CD8-positive, alpha-beta memory T cell (primary cell): ENCODE measurements at regions not wholly inside any gene's neighbourhood (a gene's known extent, or its start where the extent isn't known, plus 50 kb on each side); places are given as distances from the start of the nearest gene placed in this dataset.

Experiments
- CTCF ChIA-PET: fragments of 350-600 bp; sonication (Branson Sonifier 250); formaldehyde crosslinking; loops from one replicate; lab custom pipeline; 2021; ENCODE audit warnings: antibody characterized with exemption; lab: Charles Lee
- POLR2A ChIA-PET: fragments of 350-600 bp; sonication (Branson Sonifier 250); formaldehyde crosslinking; loops from one replicate; lab custom pipeline; 2021; ENCODE audit warnings: antibody characterized with exemption; lab: Charles Lee
- DNase-seq, 5 donors: peaks; one replicate each; pipeline versions ENCODE4 v3.0.0 to v3.0.0-alpha.2; 2020 to 2022; ENCODE audit warnings: mixed read lengths in 1 of 5
- H3K27ac ChIP-seq: one replicate; pipeline ENCODE4 v1.7.0; 2013; ENCODE audit warnings: low read depth, mild to moderate bottlenecking, low read length, moderate library complexity
- H3K27me3 ChIP-seq: 2 replicates; pipeline ENCODE4 v1.7.0; 2013; ENCODE audit warnings: low read length, mild to moderate bottlenecking; ENCODE audit not compliant: insufficient read depth, poor library complexity, severe bottlenecking
- H3K36me3 ChIP-seq: 2 replicates; pipeline ENCODE4 v1.7.0; 2013; ENCODE audit warnings: mild to moderate bottlenecking, low read length, moderate library complexity; ENCODE audit not compliant: insufficient read depth
- H3K4me1 ChIP-seq: 2 replicates; pipeline ENCODE4 v1.7.0; 2013; ENCODE audit warnings: mild to moderate bottlenecking, low read length, moderate library complexity; ENCODE audit not compliant: insufficient read depth
- H3K4me3 ChIP-seq: 2 replicates; pipeline ENCODE4 v1.7.0; 2013; ENCODE audit warnings: mild to moderate bottlenecking, low read length
- H3K9me3 ChIP-seq: 2 replicates; pipeline ENCODE4 v1.7.0; 2013; ENCODE audit warnings: mild to moderate bottlenecking, low read length
- H3K27ac Mint-ChIP-seq, 8 donors: one replicate each; pipeline ENCODE4 v1.8.0; 2020 to 2021; ENCODE audit warnings: mixed read lengths in 8 of 8, mild to moderate bottlenecking in 6 of 8, inconsistent platforms in 3 of 8, moderate library complexity in 3 of 8
- H3K27me3 Mint-ChIP-seq, 2 donors: one replicate each; pipeline ENCODE4 v1.8.0; 2020 to 2021; ENCODE audit warnings: mixed read lengths in 2 of 2, mild to moderate bottlenecking in 1 of 2, moderate library complexity in 1 of 2
- H3K36me3 Mint-ChIP-seq, 3 donors: one replicate each; pipeline ENCODE4 v1.8.0; 2020 to 2021; ENCODE audit warnings: mixed read lengths in 3 of 3, inconsistent platforms in 1 of 3, mild to moderate bottlenecking in 1 of 3
- H3K4me1 Mint-ChIP-seq, 3 donors: one replicate each; pipeline ENCODE4 v1.8.0; 2020 to 2021; ENCODE audit warnings: mixed read lengths in 3 of 3, inconsistent platforms in 1 of 3, mild to moderate bottlenecking in 1 of 3
- H3K4me3 Mint-ChIP-seq, 7 donors: one replicate each; pipeline ENCODE4 v1.8.0; 2020 to 2021; ENCODE audit warnings: mixed read lengths in 7 of 7, mild to moderate bottlenecking in 6 of 7, moderate library complexity in 4 of 7, inconsistent platforms in 2 of 7
- H3K9me3 Mint-ChIP-seq, 5 donors: one replicate each; pipeline ENCODE4 v1.8.0; 2020 to 2022; ENCODE audit warnings: mixed read lengths in 5 of 5, mild to moderate bottlenecking in 3 of 5, moderate library complexity in 2 of 5, inconsistent platforms in 1 of 5

DNA sequence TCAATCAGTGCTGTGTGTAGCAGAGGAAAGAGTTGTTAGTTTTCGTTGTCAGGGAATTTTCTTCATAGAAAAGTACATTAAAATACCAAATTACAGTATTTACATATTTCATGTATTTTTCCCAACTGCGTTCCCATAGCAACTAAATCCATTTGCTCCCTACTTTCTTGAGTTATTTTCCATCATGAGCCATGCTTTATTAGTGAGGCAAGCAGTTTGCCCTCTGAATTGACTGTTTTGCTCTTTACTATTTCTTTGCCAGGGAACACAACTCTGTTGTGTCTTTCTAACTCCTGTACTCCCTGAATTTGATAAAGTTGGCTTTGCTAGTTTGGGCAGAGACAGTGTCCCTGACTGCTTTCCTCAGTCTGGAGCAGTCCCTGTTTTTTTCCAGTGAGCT lies 276.2 kb upstream of the SLC30A5 start:
- Histone ChIP-seq H3K4me1 (no peaks in the 10 kb centered on the region), H3K4me3 (no peak overlapping the region), H3K9me3 (no peaks in the 10 kb centered on the region), H3K27ac (no peak overlapping the region), H3K36me3 (no peaks in the 10 kb centered on the region), H3K27me3 (no peaks in the 10 kb centered on the region)
- H3K27ac Mint-ChIP-seq = no peak overlapping the region
- H3K4me1 Mint-ChIP-seq = no peaks in the 10 kb centered on the region
- peaks cover 4 to 30% of the 10 kb centered on the region in 2 donors for H3K27me3 Mint-ChIP-seq
- DNase-seq = no peak
- CTCF ChIA-PET = no interaction called here
- H3K36me3 Mint-ChIP-seq = no peaks in the 10 kb centered on the region
- H3K4me3 Mint-ChIP-seq = no peak overlapping the region
- peaks cover 0 to 1% (median 0%) of the 10 kb centered on the region in 5 donors for H3K9me3 Mint-ChIP-seq
- POLR2A ChIA-PET = no interaction called here

DNA sequence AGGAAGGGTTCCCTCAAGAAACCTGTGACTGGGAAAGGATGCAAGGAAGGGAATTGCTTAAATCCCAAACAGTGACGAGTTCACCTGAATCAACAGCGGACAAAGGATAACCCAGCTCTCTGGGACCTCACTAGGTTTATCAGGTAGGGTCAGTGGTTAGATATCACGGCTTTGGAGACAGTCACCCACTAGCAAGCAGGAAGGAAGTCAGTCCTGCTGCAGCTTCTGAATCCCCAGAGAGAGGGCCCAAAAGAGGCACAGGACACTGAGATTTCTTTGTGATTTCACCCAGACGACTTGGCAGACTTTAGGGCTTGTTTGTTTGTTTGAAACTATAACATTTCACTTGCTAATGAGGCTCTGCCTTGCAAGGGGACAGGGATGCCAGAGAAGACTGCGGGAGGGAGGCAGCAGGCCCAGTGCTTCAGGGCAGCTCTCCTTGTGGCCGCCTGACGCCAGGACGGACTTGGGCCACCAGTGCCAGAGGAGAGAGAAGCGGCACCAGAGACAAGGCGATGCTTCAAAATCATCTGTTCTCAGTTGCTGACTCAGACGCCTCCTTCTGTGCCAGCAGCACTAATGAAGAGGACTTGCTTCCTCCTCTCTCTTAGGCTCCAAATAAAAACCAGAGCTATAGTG lies 275.6 kb upstream of the SLC30A5 start:
- Histone ChIP-seq H3K4me3 (no peak overlapping the region), H3K9me3 (no peaks in the 10 kb centered on the region), H3K4me1 (no peaks in the 10 kb centered on the region), H3K27ac (no peak overlapping the region), H3K27me3 (no peaks in the 10 kb centered on the region), H3K36me3 (no peaks in the 10 kb centered on the region)
- Mint-ChIP-seq H3K27ac (no peak overlapping the region), H3K4me1 (no peaks in the 10 kb centered on the region), H3K27me3 (peaks cover 4 to 35% of the 10 kb centered on the region in 2 donors), H3K9me3 (peaks cover 0 to 1% (median 0%) of the 10 kb centered on the region in 5 donors), H3K4me3 (no peak overlapping the region), H3K36me3 (no peaks in the 10 kb centered on the region)
- ChIA-PET CTCF (no interaction called here), POLR2A (no interaction called here)
- DNase-seq = no peak

DNA sequence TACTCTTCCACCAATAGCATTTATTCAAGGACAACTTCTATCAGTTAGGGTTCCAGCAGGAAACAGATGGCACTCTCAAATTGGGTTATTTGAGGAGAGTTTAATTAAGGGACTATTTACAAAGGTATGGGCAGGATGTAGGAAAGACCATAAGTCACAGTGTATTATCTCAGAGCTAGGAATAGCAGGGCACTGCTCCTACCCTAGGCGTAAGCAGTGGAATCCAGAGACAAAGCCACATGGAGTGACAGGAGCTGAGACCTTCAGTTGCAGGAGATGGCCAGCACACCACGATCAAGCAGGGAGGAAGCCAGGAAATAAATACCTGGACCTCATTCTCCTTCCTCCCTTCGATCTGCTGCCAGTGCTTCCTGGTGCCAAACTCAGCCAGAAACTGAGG lies 274.9 kb upstream of the SLC30A5 start:
- ChIA-PET POLR2A (no interaction called here), CTCF (no interaction called here)
- Histone ChIP-seq H3K9me3 (no peaks in the 10 kb centered on the region), H3K27ac (no peak overlapping the region), H3K4me3 (no peak overlapping the region), H3K4me1 (no peaks in the 10 kb centered on the region), H3K36me3 (no peaks in the 10 kb centered on the region), H3K27me3 (no peaks in the 10 kb centered on the region)
- Mint-ChIP-seq H3K4me3 (no peak overlapping the region), H3K36me3 (no peaks in the 10 kb centered on the region), H3K27me3 (peaks cover 3 to 41% of the 10 kb centered on the region in 2 donors), H3K9me3 (peaks cover 0 to 1% (median 0%) of the 10 kb centered on the region in 5 donors), H3K4me1 (no peaks in the 10 kb centered on the region), H3K27ac (no peak overlapping the region)
- DNase-seq = no peak

DNA sequence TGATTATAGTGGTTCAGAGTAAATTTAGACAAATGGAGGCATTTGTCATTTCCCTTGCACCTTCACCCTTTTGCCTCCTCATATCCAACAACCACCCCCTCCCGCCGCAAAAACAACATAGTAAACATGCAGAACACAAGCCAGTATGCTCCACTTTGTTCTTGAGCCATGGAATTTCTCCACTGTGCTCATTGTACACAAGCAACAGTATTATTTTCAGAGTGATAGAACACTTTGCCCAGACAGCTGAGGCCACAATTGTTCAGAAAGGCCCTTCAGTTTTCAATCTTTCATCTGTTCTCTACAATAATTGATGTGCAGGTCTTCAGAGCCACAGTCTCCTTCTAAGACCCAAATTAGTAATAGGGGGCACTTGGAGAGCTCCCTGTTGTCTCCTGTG lies 272.8 kb upstream of the SLC30A5 start:
- ChIA-PET POLR2A (no interaction called here), CTCF (no interaction called here)

DNA sequence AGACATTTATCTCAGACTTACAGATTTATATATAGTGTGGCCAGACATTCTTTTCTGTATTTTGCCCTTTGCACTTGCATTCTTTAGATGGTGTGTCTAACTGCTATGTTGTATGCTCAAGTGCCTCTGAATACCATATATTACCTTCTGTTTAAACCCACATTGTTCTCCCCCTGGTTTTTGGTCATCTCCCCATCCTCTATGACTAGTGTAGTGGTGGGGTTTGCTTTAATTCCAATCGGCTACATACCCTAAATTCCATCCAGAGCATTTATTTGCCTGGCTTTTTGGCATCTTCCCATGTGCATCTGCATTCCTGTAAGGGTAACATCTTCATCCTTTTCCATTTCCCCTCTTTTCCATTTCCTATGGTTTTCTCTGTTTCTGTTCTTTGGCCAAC lies 271.0 kb upstream of the SLC30A5 start:
- H3K4me1 Mint-ChIP-seq = no peaks in the 10 kb centered on the region
- DNase-seq = no peak
- Histone ChIP-seq H3K9me3 (no peaks in the 10 kb centered on the region), H3K4me3 (no peak overlapping the region), H3K36me3 (no peaks in the 10 kb centered on the region), H3K27me3 (no peaks in the 10 kb centered on the region), H3K27ac (no peak overlapping the region), H3K4me1 (no peaks in the 10 kb centered on the region)
- H3K36me3 Mint-ChIP-seq = no peaks in the 10 kb centered on the region
- H3K27ac Mint-ChIP-seq = no peak overlapping the region
- no peaks in the 10 kb centered on the region for H3K9me3 Mint-ChIP-seq
- peaks cover 0 to 35% of the 10 kb centered on the region in 2 donors for H3K27me3 Mint-ChIP-seq
- POLR2A ChIA-PET = no interaction called here
- no peak overlapping the region for H3K4me3 Mint-ChIP-seq
- CTCF ChIA-PET = no interaction called here

More for the DNA sequence above, 272.8 kb upstream of the SLC30A5 start:
- no peaks in the 10 kb centered on the region for H3K4me1 ChIP-seq
- no peaks in the 10 kb centered on the region for H3K9me3 ChIP-seq
- H3K4me1 Mint-ChIP-seq = no peaks in the 10 kb centered on the region
- no peaks in the 10 kb centered on the region for H3K36me3 Mint-ChIP-seq
- no peak overlapping the region for H3K4me3 Mint-ChIP-seq
- H3K27ac Mint-ChIP-seq = no peak overlapping the region
- H3K4me3 ChIP-seq = no peak overlapping the region
- H3K9me3 Mint-ChIP-seq = no peaks in the 10 kb centered on the region
- peaks cover 2 to 44% of the 10 kb centered on the region in 2 donors for H3K27me3 Mint-ChIP-seq
- no peak overlapping the region for H3K27ac ChIP-seq
- no peak for DNase-seq
- no peaks in the 10 kb centered on the region for H3K36me3 ChIP-seq
- no peaks in the 10 kb centered on the region for H3K27me3 ChIP-seq

DNA sequence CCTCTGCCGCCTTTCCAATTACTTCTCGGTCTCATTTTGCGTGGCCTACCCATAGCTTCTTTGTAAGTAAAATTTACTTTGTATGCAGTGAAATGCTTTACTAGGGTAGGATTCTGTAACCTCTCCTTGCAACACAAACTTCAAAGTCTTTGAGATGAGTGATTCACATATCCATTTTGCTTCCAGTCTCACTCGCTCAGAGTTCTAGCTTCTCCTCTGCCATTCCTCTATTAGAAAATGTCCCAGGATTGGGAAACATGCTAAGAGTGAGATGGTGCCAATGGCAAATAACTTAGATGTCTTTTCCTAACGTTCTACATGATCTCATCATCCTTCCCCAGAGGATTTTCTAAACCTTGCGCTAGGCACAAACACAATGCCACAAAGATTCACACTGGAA lies 270.5 kb upstream of the SLC30A5 start:
- ChIA-PET POLR2A (no interaction called here), CTCF (no interaction called here)
- Histone ChIP-seq H3K9me3 (no peaks in the 10 kb centered on the region), H3K4me1 (no peaks in the 10 kb centered on the region), H3K36me3 (no peaks in the 10 kb centered on the region), H3K4me3 (no peak overlapping the region), H3K27ac (no peak overlapping the region), H3K27me3 (no peaks in the 10 kb centered on the region)
- Mint-ChIP-seq H3K27ac (no peak overlapping the region), H3K36me3 (no peaks in the 10 kb centered on the region), H3K27me3 (peaks cover 1 to 32% of the 10 kb centered on the region in 2 donors), H3K4me1 (no peaks in the 10 kb centered on the region), H3K4me3 (no peak overlapping the region), H3K9me3 (no peaks in the 10 kb centered on the region)
- DNase-seq = no peak

DNA sequence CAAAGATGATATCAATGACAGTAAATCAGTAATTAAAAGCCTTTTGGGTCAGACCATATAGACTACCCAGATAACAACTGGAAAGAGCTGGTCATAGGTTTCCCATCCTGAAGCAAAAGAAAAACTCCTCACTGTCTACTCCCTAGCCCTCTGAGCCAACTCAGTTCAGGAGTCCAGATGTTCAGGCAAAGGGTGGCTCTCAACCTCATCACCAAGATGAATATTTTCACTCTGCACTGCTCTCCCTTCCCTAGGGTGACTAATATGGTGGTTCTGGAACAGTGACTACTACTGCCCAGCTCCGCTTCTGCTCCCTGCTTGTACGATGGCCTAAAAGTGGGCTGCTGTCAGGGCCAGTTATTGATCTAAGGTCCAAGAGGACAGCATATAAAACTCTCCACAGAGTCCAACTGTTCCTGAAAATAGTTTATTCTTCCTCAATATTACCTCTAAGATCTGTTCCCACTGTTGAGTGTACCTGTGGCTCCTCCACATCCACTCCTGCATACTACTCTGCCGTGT lies 263.4 kb upstream of the SLC30A5 start:
- ChIA-PET POLR2A (no interaction called here), CTCF (no interaction called here)
- no peaks in the 10 kb centered on the region for H3K27me3 ChIP-seq
- DNase-seq = no peak
- Mint-ChIP-seq H3K27ac (no peak overlapping the region), H3K27me3 (peaks cover 0 to 1% of the 10 kb centered on the region in 2 donors), H3K4me1 (no peaks in the 10 kb centered on the region), H3K36me3 (no peaks in the 10 kb centered on the region), H3K4me3 (no peak overlapping the region), H3K9me3 (no peaks in the 10 kb centered on the region)
- H3K36me3 ChIP-seq = no peaks in the 10 kb centered on the region
- no peaks in the 10 kb centered on the region for H3K9me3 ChIP-seq
- H3K4me3 ChIP-seq = no peak overlapping the region
- H3K27ac ChIP-seq = no peak overlapping the region
- H3K4me1 ChIP-seq = no peaks in the 10 kb centered on the region

DNA sequence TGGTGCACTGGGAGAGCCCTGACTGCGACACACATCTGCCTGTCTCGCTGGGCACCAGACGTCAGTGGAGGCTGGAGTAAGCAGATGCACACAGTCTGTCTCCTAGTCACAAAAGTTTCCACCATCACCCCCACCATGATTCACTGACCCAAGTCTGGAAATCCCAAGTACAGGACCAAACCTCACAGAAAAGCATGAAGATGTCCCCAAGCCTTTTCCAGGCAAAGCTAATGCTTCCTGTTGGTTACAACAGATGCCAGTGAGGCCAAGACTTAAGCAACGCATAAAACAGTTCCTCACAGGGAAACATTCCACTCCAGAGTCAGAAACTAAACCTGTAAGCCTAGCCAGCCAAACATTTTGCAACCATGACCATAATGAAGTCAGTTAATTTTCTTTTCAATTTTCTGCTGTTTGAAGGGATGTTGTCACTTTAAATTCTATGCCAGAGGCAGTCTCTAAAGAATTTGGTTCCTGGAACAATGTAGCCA lies 259.3 kb upstream of the SLC30A5 start:
- no peaks in the 10 kb centered on the region for H3K4me1 ChIP-seq
- peaks cover 1 to 5% of the 10 kb centered on the region in 2 donors for H3K27me3 Mint-ChIP-seq
- POLR2A ChIA-PET = no interaction called here
- DNase-seq = no peak
- no peaks in the 10 kb centered on the region for H3K9me3 ChIP-seq
- no peak overlapping the region for H3K4me3 Mint-ChIP-seq
- H3K27me3 ChIP-seq = no peaks in the 10 kb centered on the region
- H3K36me3 Mint-ChIP-seq = no peaks in the 10 kb centered on the region
- no peaks in the 10 kb centered on the region for H3K36me3 ChIP-seq
- no peaks in the 10 kb centered on the region for H3K9me3 Mint-ChIP-seq
- no peak overlapping the region for H3K27ac Mint-ChIP-seq
- H3K4me1 Mint-ChIP-seq = no peaks in the 10 kb centered on the region
- CTCF ChIA-PET = no interaction called here
- no peak overlapping the region for H3K4me3 ChIP-seq
- no peak overlapping the region for H3K27ac ChIP-seq
